ENCODE measurements at regions not wholly inside any gene's neighbourhood (a gene's known extent, or its start where the extent isn't known, plus 50 kb on each side); places are given as distances from the start of the nearest gene placed in this dataset.

DNA sequence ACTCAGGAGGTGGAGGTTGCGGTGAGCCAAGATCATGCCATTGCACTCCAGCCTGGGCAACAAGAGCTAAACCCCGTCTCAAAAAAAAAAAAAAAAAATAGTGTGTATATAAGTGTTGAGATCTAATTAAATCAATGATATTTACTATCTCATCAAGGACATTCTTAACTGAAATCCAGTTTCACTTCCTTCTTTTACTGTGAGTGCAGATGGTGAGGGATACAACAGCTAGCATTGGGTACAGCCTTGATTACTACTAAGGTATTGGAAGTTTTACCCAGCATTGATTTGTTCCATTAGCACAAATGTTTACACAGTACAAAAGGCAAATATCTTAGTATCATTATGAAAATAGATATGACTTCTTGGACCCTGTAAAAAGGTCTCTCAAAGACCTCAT, 546.6 kb downstream of the KCTD12 start:
- Histone ChIP-seq H3K9ac (ENCODE audit: control insufficient read depth, extremely low read depth, insufficient read depth, low read length) (no peak overlapping the region), H3K9me1 (ENCODE audit: control insufficient read depth, extremely low read depth, insufficient read depth, low read length) (no peaks in the 10 kb centered on the region), H3K27ac (ENCODE audit: control insufficient read depth, insufficient read depth, low read length) (no peak overlapping the region), H3K4me2 (ENCODE audit: control insufficient read depth, extremely low read depth, insufficient read depth, low read depth, low read length) (no peak overlapping the region), H3K36me3 (ENCODE audit: control insufficient read depth in 2 of 2, extremely low read depth in 1 of 2, insufficient read depth in 2 of 2, low read length in 2 of 2) (no peaks in the 10 kb centered on the region), H3K4me1 (ENCODE audit: control insufficient read depth, extremely low read depth, insufficient read depth, low read length) (no peaks in the 10 kb centered on the region), H3K27me3 (ENCODE audit: control insufficient read depth, extremely low read depth, insufficient read depth, low read length) (no peaks in the 10 kb centered on the region), H4K20me1 (ENCODE audit: control insufficient read depth, extremely low read depth, insufficient read depth, low read length) (no peaks in the 10 kb centered on the region), H3K79me2 (ENCODE audit: control insufficient read depth, insufficient read depth, low read length) (no peaks in the 10 kb centered on the region), H3K4me3 (ENCODE audit: control insufficient read depth in 2 of 3, extremely low read depth in 1 of 3, insufficient read depth in 2 of 3, low read depth in 1 of 3, low read length in 3 of 3) (no peak overlapping the region), H3K9me3 (ENCODE audit: control insufficient read depth, low read depth, low read length) (no peaks in the 10 kb centered on the region), H2AFZ (ENCODE audit: control insufficient read depth, low read length) (no peak overlapping the region)
- dilution Hi-C loops (cut with MboI; ENCODE audit: extremely low pct_ligation_motif_present, low sequenced_read_pairs): no loop called here
- FAIRE-seq (no peak), DNase-seq (ENCODE audit: low read depth, low spot score) (no peak)
- no peak for TF ChIP-seq EZH2 (IDR thresholded peaks at IDR 0.05; ENCODE audit: low read length)
- TF ChIP-seq, protein P1, sequence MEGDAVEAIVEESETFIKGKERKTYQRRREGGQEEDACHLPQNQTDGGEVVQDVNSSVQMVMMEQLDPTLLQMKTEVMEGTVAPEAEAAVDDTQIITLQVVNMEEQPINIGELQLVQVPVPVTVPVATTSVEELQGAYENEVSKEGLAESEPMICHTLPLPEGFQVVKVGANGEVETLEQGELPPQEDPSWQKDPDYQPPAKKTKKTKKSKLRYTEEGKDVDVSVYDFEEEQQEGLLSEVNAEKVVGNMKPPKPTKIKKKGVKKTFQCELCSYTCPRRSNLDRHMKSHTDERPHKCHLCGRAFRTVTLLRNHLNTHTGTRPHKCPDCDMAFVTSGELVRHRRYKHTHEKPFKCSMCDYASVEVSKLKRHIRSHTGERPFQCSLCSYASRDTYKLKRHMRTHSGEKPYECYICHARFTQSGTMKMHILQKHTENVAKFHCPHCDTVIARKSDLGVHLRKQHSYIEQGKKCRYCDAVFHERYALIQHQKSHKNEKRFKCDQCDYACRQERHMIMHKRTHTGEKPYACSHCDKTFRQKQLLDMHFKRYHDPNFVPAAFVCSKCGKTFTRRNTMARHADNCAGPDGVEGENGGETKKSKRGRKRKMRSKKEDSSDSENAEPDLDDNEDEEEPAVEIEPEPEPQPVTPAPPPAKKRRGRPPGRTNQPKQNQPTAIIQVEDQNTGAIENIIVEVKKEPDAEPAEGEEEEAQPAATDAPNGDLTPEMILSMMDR (optimal IDR thresholded peaks at IDR 0.05 in 1 of 3, IDR thresholded peaks at IDR 0.05 in 1 of 3, conservative IDR thresholded peaks at IDR 0.05 in 1 of 3; ENCODE audit: extremely low read depth in 1 of 3, insufficient read depth in 2 of 3, low read length in 3 of 3): no peak

DNA sequence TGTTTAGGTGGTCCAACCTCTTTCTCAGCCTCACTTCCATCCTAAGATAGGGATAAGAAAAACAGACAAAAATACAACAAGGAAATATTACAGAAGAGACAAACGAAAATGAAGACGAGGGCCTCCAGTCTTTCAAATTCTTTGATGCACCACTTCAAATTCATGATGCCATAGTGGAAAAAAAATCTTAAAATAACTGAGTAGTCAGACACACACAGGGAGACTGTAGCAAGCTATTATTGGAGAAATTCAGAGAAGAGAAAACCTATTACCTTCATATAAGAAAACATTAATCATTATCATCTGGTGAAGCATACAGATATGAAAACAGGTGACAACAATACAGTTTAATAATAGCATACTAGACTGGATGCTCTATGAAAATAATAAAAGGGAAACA, 548.2 kb downstream of the KCTD12 start:
- Histone ChIP-seq H2AFZ (ENCODE audit: control insufficient read depth, low read length) (no peak overlapping the region), H3K4me1 (ENCODE audit: control insufficient read depth, extremely low read depth, insufficient read depth, low read length) (no peaks in the 10 kb centered on the region), H3K27ac (ENCODE audit: control insufficient read depth, insufficient read depth, low read length) (no peak overlapping the region), H3K4me3 (ENCODE audit: control insufficient read depth in 2 of 3, extremely low read depth in 1 of 3, insufficient read depth in 2 of 3, low read depth in 1 of 3, low read length in 3 of 3) (no peak overlapping the region), H3K9me1 (ENCODE audit: control insufficient read depth, extremely low read depth, insufficient read depth, low read length) (no peaks in the 10 kb centered on the region), H3K27me3 (ENCODE audit: control insufficient read depth, extremely low read depth, insufficient read depth, low read length) (no peaks in the 10 kb centered on the region), H3K9me3 (ENCODE audit: control insufficient read depth, low read depth, low read length) (no peaks in the 10 kb centered on the region), H4K20me1 (ENCODE audit: control insufficient read depth, extremely low read depth, insufficient read depth, low read length) (no peaks in the 10 kb centered on the region), H3K9ac (ENCODE audit: control insufficient read depth, extremely low read depth, insufficient read depth, low read length) (no peak overlapping the region), H3K79me2 (ENCODE audit: control insufficient read depth, insufficient read depth, low read length) (no peaks in the 10 kb centered on the region), H3K4me2 (ENCODE audit: control insufficient read depth, extremely low read depth, insufficient read depth, low read depth, low read length) (no peak overlapping the region), H3K36me3 (ENCODE audit: control insufficient read depth in 2 of 2, extremely low read depth in 1 of 2, insufficient read depth in 2 of 2, low read length in 2 of 2) (no peaks in the 10 kb centered on the region)
- FAIRE-seq: no peak
- dilution Hi-C loops (cut with MboI; ENCODE audit: extremely low pct_ligation_motif_present, low sequenced_read_pairs): no loop called here
- no peak for TF ChIP-seq EZH2 (IDR thresholded peaks at IDR 0.05; ENCODE audit: low read length)
- TF ChIP-seq, protein P1 (optimal IDR thresholded peaks at IDR 0.05 in 1 of 3, IDR thresholded peaks at IDR 0.05 in 1 of 3, conservative IDR thresholded peaks at IDR 0.05 in 1 of 3; ENCODE audit: extremely low read depth in 1 of 3, insufficient read depth in 2 of 3, low read length in 3 of 3): no peak
- no peak for DNase-seq (ENCODE audit: low read depth, low spot score)
